B cell (primary cell): ENCODE measurements at regions not wholly inside any gene's neighbourhood (a gene's known extent, or its start where the extent isn't known, plus 50 kb on each side); places are given as distances from the start of the nearest gene placed in this dataset.

Experiments used
- ATAC-seq: fragments of 200-7000 bp; cut with Tn5 transposase; one replicate; pipeline ENCODE4 v1.10.0; 2021; ENCODE audit warnings: low read depth, mild to moderate bottlenecking, moderate number of reproducible peaks, moderate library complexity
- CTCF ChIA-PET: fragments of 350-600 bp; sonication (Branson Sonifier 250); formaldehyde crosslinking; loops from one replicate; lab custom pipeline; 2021; ENCODE audit warnings: antibody characterized with exemption, inconsistent platforms; lab: Charles Lee
- POLR2A ChIA-PET: fragments of 350-600 bp; sonication (Branson Sonifier 250); formaldehyde crosslinking; loops from one replicate; lab custom pipeline; 2021; ENCODE audit warnings: antibody characterized with exemption; lab: Charles Lee
- DNase-seq: peaks from one replicate; pipeline ENCODE4 v3.0.0; 2013
- H2AFZ ChIP-seq: 2 replicates; pipeline ENCODE4 v1.6.1; 2012; ENCODE audit warnings: mild to moderate bottlenecking, low read depth, low read length; ENCODE audit not compliant: insufficient read depth, poor library complexity, severe bottlenecking
- H3K27ac ChIP-seq, 2 donors: 1 replicate in 1 of 2; 2 replicates in 1 of 2; pipeline ENCODE4 v1.5.1; 2012 to 2013; ENCODE audit warnings: low read length in 2 of 2, mild to moderate bottlenecking in 2 of 2, moderate library complexity in 1 of 2
- H3K27me3 ChIP-seq, 4 experiments: fragments of 200-600 bp in 1 of 4; sonication (generic) in 1 of 4; replicated peaks in 1 of 4; 1 replicate in 2 of 4; 2 replicates in 2 of 4; pipeline versions ENCODE4 v1.6.1 to v1.7.0; 2013 to 2016; ENCODE audit warnings: low read length in 3 of 4, mild to moderate bottlenecking in 2 of 4, mixed read lengths in 1 of 4, moderate library complexity in 1 of 4; ENCODE audit not compliant: insufficient read depth in 4 of 4, control insufficient read depth in 3 of 4; ENCODE audit errors: control extremely low read depth in 1 of 4
- H3K36me3 ChIP-seq, 2 experiments: replicated peaks in 1 of 2; 1 replicate in 1 of 2; 2 replicates in 1 of 2; pipeline versions ENCODE4 v1.6.1 to v1.7.1; 2013; ENCODE audit warnings: low read length in 1 of 2; ENCODE audit not compliant: insufficient read depth in 2 of 2, control insufficient read depth in 1 of 2; ENCODE audit errors: control extremely low read depth in 1 of 2, extremely low read depth in 1 of 2
- H3K4me1 ChIP-seq, 2 donors: fragments of 200-600 bp in 1 of 2; sonication (generic) in 1 of 2; 1 replicate in 1 of 2; 2 replicates in 1 of 2; pipeline versions ENCODE4 v1.5.1 to v1.6.1; 2013 to 2017; ENCODE audit warnings: low read length in 2 of 2; ENCODE audit not compliant: control insufficient read depth in 2 of 2, insufficient read depth in 2 of 2
- H3K4me2 ChIP-seq: replicated peaks from 2 replicates; pipeline ENCODE3; 2012; ENCODE audit warnings: mild to moderate bottlenecking, low read depth, low read length; ENCODE audit not compliant: poor library complexity, severe bottlenecking
- H3K4me3 ChIP-seq, 5 experiments: fragments of 200-600 bp in 1 of 5; sonication (generic) in 1 of 5; 1 replicate in 3 of 5; 2 replicates in 2 of 5; pipeline versions ENCODE4 v1.5.1 to v1.7.0; 2011 to 2016; ENCODE audit warnings: low read length in 4 of 5, mild to moderate bottlenecking in 4 of 5, low read depth in 2 of 5, control low read depth in 1 of 5, moderate library complexity in 1 of 5; ENCODE audit not compliant: insufficient read depth in 1 of 5; ENCODE audit errors: control extremely low read depth in 1 of 5, extremely low read depth in 1 of 5
- H3K79me2 ChIP-seq: fragments of 200-600 bp; sonication (generic); one replicate; pipeline ENCODE4 v1.6.0; 2016; ENCODE audit warnings: low read length; ENCODE audit not compliant: control insufficient read depth, insufficient read depth
- H3K9ac ChIP-seq: fragments of 200-600 bp; sonication (generic); 2 replicates; pipeline ENCODE4 v1.6.1; 2017; ENCODE audit warnings: mild to moderate bottlenecking, low read length, moderate library complexity
- H3K9me3 ChIP-seq, 3 donors: one replicate each; pipeline versions ENCODE4 v1.6.1 to v1.7.1; 2013; ENCODE audit warnings: low read length in 2 of 3; ENCODE audit not compliant: control insufficient read depth in 2 of 3, insufficient read depth in 1 of 3; ENCODE audit errors: control extremely low read depth in 1 of 3
- H4K20me1 ChIP-seq: 2 replicates; pipeline ENCODE4 v1.6.0; 2012; ENCODE audit warnings: mild to moderate bottlenecking, low read length; ENCODE audit not compliant: insufficient read depth, control insufficient read depth, poor library complexity, severe bottlenecking
- H3K27ac Mint-ChIP-seq: one replicate; pipeline ENCODE4 v1.8.0; 2021; ENCODE audit warnings: mixed read lengths
- H3K27me3 Mint-ChIP-seq: one replicate; pipeline ENCODE4 v1.8.0; 2021; ENCODE audit warnings: mixed read lengths
- H3K4me1 Mint-ChIP-seq: one replicate; pipeline ENCODE4 v1.8.0; 2021; ENCODE audit warnings: mixed read lengths
- H3K4me3 Mint-ChIP-seq: one replicate; pipeline ENCODE4 v1.8.0; 2021; ENCODE audit warnings: mixed read lengths
- H3K9me3 Mint-ChIP-seq: one replicate; pipeline ENCODE4 v1.8.0; 2022; ENCODE audit warnings: mixed read lengths; ENCODE audit not compliant: insufficient read depth
- EZH2 ChIP-seq: IDR thresholded peaks from 2 replicates; pipeline ENCODE4 v1.6.1; 2012; ENCODE audit warnings: borderline replicate concordance, low read depth, mild to moderate bottlenecking, moderate library complexity, low read length; ENCODE audit not compliant: insufficient read depth, poor library complexity, severe bottlenecking
- WGBS: methylation state at CpG from one replicate; pipeline ENCODE4 v1.1.5; 2013; ENCODE audit warnings: missing lambda C conversion rate; ENCODE audit not compliant: insufficient coverage; 5-methylcytosine and 5-hydroxymethylcytosine counted together
- intact Hi-C: fragments of 100-400 bp; cut with micrococcal nuclease; formaldehyde crosslinking; loops from one replicate; pipeline ENCODE4 v1.10.0; 2022
- TF ChIP-seq, protein P1 (sequence below): fragments of 200-600 bp; IDR thresholded peaks from one replicate; pipeline ENCODE4 v1.8.0; 2022; ENCODE audit warnings: antibody characterized with exemption, mild to moderate bottlenecking

DNA sequence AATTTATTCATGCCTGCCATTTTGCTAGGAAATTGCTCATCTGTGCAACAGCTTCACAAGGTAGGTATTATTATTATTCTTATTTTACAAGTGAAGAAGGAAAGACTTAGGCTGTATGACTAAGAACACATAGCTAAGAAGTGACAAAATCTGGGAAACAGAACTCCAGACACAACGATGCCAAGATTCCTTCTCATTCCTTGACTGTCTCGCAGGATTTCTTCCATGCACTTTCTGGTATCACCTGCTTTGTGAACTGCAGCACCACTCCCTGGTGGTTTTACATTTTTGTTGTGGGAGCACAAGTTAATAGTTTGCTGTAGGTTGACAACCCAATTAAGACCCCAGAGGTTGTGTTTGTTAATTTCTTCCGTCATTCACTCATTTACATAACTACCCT lies 188.5 kb downstream of the LACC1 start:
- no peak overlapping the region for H3K4me3 Mint-ChIP-seq
- ChIA-PET POLR2A (no interaction called here), CTCF (no interaction called here)
- Histone ChIP-seq H3K27ac (no peak overlapping the region), H3K4me2 (no peak overlapping the region), H3K9ac (no peak overlapping the region), H3K4me3 (no peak overlapping the region), H3K9me3 (peaks cover 0 to 8% (median 4%) of the 10 kb centered on the region in 3 donors), H3K79me2 (no peaks in the 10 kb centered on the region), H3K4me1 (no peaks in the 10 kb centered on the region), H3K36me3 (no peaks in the 10 kb centered on the region), H2AFZ (no peak overlapping the region), H3K27me3 (peaks cover 0 to 2% (median 0%) of the 10 kb centered on the region in 4 experiments), H4K20me1 (no peaks in the 10 kb centered on the region)
- no peak for TF ChIP-seq EZH2
- TF ChIP-seq, protein P1, sequence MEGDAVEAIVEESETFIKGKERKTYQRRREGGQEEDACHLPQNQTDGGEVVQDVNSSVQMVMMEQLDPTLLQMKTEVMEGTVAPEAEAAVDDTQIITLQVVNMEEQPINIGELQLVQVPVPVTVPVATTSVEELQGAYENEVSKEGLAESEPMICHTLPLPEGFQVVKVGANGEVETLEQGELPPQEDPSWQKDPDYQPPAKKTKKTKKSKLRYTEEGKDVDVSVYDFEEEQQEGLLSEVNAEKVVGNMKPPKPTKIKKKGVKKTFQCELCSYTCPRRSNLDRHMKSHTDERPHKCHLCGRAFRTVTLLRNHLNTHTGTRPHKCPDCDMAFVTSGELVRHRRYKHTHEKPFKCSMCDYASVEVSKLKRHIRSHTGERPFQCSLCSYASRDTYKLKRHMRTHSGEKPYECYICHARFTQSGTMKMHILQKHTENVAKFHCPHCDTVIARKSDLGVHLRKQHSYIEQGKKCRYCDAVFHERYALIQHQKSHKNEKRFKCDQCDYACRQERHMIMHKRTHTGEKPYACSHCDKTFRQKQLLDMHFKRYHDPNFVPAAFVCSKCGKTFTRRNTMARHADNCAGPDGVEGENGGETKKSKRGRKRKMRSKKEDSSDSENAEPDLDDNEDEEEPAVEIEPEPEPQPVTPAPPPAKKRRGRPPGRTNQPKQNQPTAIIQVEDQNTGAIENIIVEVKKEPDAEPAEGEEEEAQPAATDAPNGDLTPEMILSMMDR = no peak
- peaks cover 7% of the 10 kb centered on the region for H3K9me3 Mint-ChIP-seq
- peaks cover 48% of the 10 kb centered on the region for H3K27me3 Mint-ChIP-seq
- DNase-seq (no peak), ATAC-seq (no peak)
- intact Hi-C loops = no loop called here
- WGBS = no CpG with 5 or more reads among the region's 3 CpGs
- no peaks in the 10 kb centered on the region for H3K4me1 Mint-ChIP-seq
- H3K27ac Mint-ChIP-seq = no peak overlapping the region

DNA sequence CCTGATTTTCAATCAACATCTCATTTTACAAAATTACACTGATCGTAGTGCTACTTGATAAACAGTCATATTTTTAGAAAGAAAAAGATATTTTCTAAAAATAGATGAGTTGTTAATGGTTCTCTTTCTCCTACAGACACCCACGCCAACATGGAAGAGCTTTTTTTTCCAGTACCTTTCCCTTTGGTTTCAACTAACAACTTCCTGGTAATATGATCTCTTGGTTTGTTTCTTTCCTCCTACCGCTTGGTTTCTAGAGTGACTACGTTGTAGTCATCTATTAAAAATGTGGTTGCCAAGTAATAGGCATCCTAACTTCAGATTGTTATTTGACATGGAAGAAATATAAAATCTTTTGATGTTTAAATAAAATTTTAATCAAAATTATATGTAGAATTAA lies 189.0 kb downstream of the LACC1 start:
- Histone ChIP-seq H2AFZ (no peak overlapping the region), H3K9ac (no peak overlapping the region), H3K4me2 (no peak overlapping the region), H3K9me3 (peaks cover 0 to 8% (median 4%) of the 10 kb centered on the region in 3 donors), H3K4me1 (no peaks in the 10 kb centered on the region), H3K4me3 (no peak overlapping the region), H4K20me1 (no peaks in the 10 kb centered on the region), H3K36me3 (no peaks in the 10 kb centered on the region), H3K27ac (no peak overlapping the region), H3K79me2 (no peaks in the 10 kb centered on the region), H3K27me3 (peaks cover 0 to 2% (median 0%) of the 10 kb centered on the region in 4 experiments)
- Mint-ChIP-seq H3K9me3 (peaks cover 10% of the 10 kb centered on the region), H3K27me3 (peaks cover 45% of the 10 kb centered on the region), H3K27ac (no peak overlapping the region), H3K4me1 (no peaks in the 10 kb centered on the region), H3K4me3 (no peak overlapping the region)
- TF ChIP-seq, protein P1 = no peak
- no peak for TF ChIP-seq EZH2
- no peak for DNase-seq
- ChIA-PET POLR2A (no interaction called here), CTCF (no interaction called here)
- no peak for ATAC-seq
- no CpG with 5 or more reads among the region's 4 CpGs for WGBS
- intact Hi-C loops = no loop called here
